HEK293 (cell line): ENCODE measurements at regions not wholly inside any gene's neighbourhood (a gene's known extent, or its start where the extent isn't known, plus 50 kb on each side); places are given as distances from the start of the nearest gene placed in this dataset.

Experiments used
- CTCF ChIA-PET: fragments of 350-600 bp; formaldehyde crosslinking; extraction: SDS; loops from one replicate; lab custom pipeline; 2021; ENCODE audit warnings: antibody characterized with exemption; lab: Yijun Ruan, JAX
- POLR2A ChIA-PET: fragments of 300-600 bp; formaldehyde crosslinking; extraction: SDS; loops from one replicate; lab custom pipeline; 2020; ENCODE audit warnings: antibody characterized with exemption, inconsistent platforms; lab: Yijun Ruan, JAX
- H3K27ac ChIP-seq: fragments of 200-500 bp; sonication (Bioruptor generic); 2 replicates; pipeline ENCODE4 v1.5.1; 2014; ENCODE audit warnings: low read depth, low read length, control low read depth, inconsistent platforms; ENCODE audit errors: extremely low read depth
- H3K36me3 ChIP-seq, 2 experiments: fragments of 200-500 bp in 1 of 2; sonication (Bioruptor generic) in 1 of 2; 1 replicate in 1 of 2; 2 replicates in 1 of 2; pipeline ENCODE4 v1.5.1; 2014 to 2017; ENCODE audit warnings: inconsistent platforms in 2 of 2, low read length in 2 of 2; ENCODE audit not compliant: control insufficient read depth in 2 of 2, insufficient read depth in 1 of 2
- H3K4me1 ChIP-seq: fragments of 200-500 bp; sonication (Bioruptor generic); 2 replicates; pipeline ENCODE4 v1.5.1; 2014; ENCODE audit warnings: mild to moderate bottlenecking, low read length, inconsistent platforms; ENCODE audit not compliant: control insufficient read depth, insufficient read depth
- H3K4me3 ChIP-seq: 2 replicates; pipeline ENCODE4 v1.5.1; 2011; ENCODE audit warnings: low read depth, mild to moderate bottlenecking, control low read depth, low read length, moderate library complexity
- H3K9me3 ChIP-seq: fragments of 200-500 bp; sonication (Bioruptor generic); 2 replicates; pipeline ENCODE4 v1.5.1; 2014; ENCODE audit warnings: low read depth, low read length, inconsistent platforms; ENCODE audit not compliant: control insufficient read depth, insufficient read depth
- BCL11A ChIP-seq: fragments of 450-650 bp; formaldehyde crosslinking; IDR thresholded peaks from 2 replicates; pipeline ENCODE4 v1.5.1; 2016; ENCODE audit warnings: low read depth, missing biosample characterization, missing genetic modification characterization
- GLIS1 ChIP-seq: fragments of 450-650 bp; formaldehyde crosslinking; IDR thresholded peaks from 2 replicates; pipeline ENCODE4 v1.5.1; 2016; ENCODE audit warnings: missing biosample characterization, missing genetic modification characterization
- IKZF3 ChIP-seq: fragments of 450-650 bp; IDR thresholded peaks from 2 replicates; pipeline ENCODE4 v1.5.0; 2018; ENCODE audit warnings: missing biosample characterization, mild to moderate bottlenecking, missing genetic modification characterization, moderate library complexity
- KLF10 ChIP-seq: fragments of 450-650 bp; IDR thresholded peaks from 2 replicates; pipeline ENCODE4 v1.5.1; 2018; ENCODE audit warnings: missing biosample characterization, mild to moderate bottlenecking, missing genetic modification characterization
- MEIS1 ChIP-seq: sonication (generic); formaldehyde crosslinking; IDR thresholded peaks from 2 replicates; pipeline ENCODE4 v1.8.1; 2022; ENCODE audit warnings: missing genetic modification reagents, mild to moderate bottlenecking, borderline replicate concordance
- PRDM6 ChIP-seq: fragments of 450-650 bp; formaldehyde crosslinking; IDR thresholded peaks from 2 replicates; pipeline ENCODE4 v1.5.1; 2017; ENCODE audit warnings: missing biosample characterization, missing genetic modification characterization
- SCRT2 ChIP-seq: fragments of 450-650 bp; formaldehyde crosslinking; IDR thresholded peaks from 2 replicates; pipeline ENCODE4 v1.5.1; 2016; ENCODE audit warnings: missing biosample characterization, missing genetic modification characterization
- WT1 ChIP-seq: fragments of 450-650 bp; formaldehyde crosslinking; IDR thresholded peaks from 2 replicates; pipeline ENCODE4 v1.5.1; 2016; ENCODE audit warnings: missing biosample characterization, missing genetic modification characterization
- YY2 ChIP-seq: fragments of 450-650 bp; formaldehyde crosslinking; IDR thresholded peaks from 2 replicates; pipeline ENCODE4 v1.5.1; 2016; ENCODE audit warnings: missing biosample characterization, missing genetic modification characterization
- ZBTB8A ChIP-seq: fragments of 450-650 bp; formaldehyde crosslinking; IDR thresholded peaks from 2 replicates; pipeline ENCODE4 v1.5.1; 2016; ENCODE audit warnings: missing biosample characterization, missing genetic modification characterization
- ZFP41 ChIP-seq: fragments of 450-650 bp; formaldehyde crosslinking; IDR thresholded peaks from 2 replicates; pipeline ENCODE4 v1.5.1; 2016; ENCODE audit warnings: missing biosample characterization, missing genetic modification characterization, borderline replicate concordance
- ZNF146 ChIP-seq: fragments of 450-650 bp; formaldehyde crosslinking; IDR thresholded peaks from 2 replicates; pipeline ENCODE4 v1.5.1; 2016; ENCODE audit warnings: missing biosample characterization, missing genetic modification characterization
- ZNF248 ChIP-seq: fragments of 450-650 bp; formaldehyde crosslinking; IDR thresholded peaks from 2 replicates; pipeline ENCODE4 v1.5.1; 2017; ENCODE audit warnings: missing biosample characterization, missing genetic modification characterization
- ZNF292 ChIP-seq: fragments of 450-650 bp; formaldehyde crosslinking; IDR thresholded peaks from 2 replicates; pipeline ENCODE4 v1.5.1; 2016; ENCODE audit warnings: low read depth, missing biosample characterization, missing genetic modification characterization, borderline replicate concordance
- ZNF350 ChIP-seq: fragments of 450-650 bp; formaldehyde crosslinking; IDR thresholded peaks from 2 replicates; pipeline ENCODE4 v1.5.0; 2017; ENCODE audit warnings: missing biosample characterization, mild to moderate bottlenecking, missing genetic modification characterization
- ZNF362 ChIP-seq: fragments of 450-650 bp; formaldehyde crosslinking; IDR thresholded peaks from 2 replicates; pipeline ENCODE4 v1.5.1; 2016; ENCODE audit warnings: missing biosample characterization, missing genetic modification characterization
- ZNF423 ChIP-seq: fragments of 450-650 bp; formaldehyde crosslinking; IDR thresholded peaks from 2 replicates; pipeline ENCODE4 v1.5.1; 2016; ENCODE audit warnings: missing biosample characterization, missing genetic modification characterization
- ZNF513 ChIP-seq: fragments of 450-650 bp; IDR thresholded peaks from 2 replicates; pipeline ENCODE4 v1.5.1; 2018; ENCODE audit warnings: missing biosample characterization, missing genetic modification characterization
- ZNF558 ChIP-seq: fragments of 450-650 bp; formaldehyde crosslinking; IDR thresholded peaks from 2 replicates; pipeline ENCODE4 v1.5.1; 2016; ENCODE audit warnings: missing biosample characterization, missing genetic modification characterization
- ZNF654 ChIP-seq: fragments of 450-650 bp; formaldehyde crosslinking; IDR thresholded peaks from 2 replicates; pipeline ENCODE4 v1.5.1; 2016; ENCODE audit warnings: low read depth, missing biosample characterization, missing genetic modification characterization
- ZNF701 ChIP-seq: fragments of 450-650 bp; formaldehyde crosslinking; IDR thresholded peaks from 2 replicates; pipeline ENCODE4 v1.5.1; 2016; ENCODE audit warnings: missing biosample characterization, missing genetic modification characterization
- ZNF707 ChIP-seq: fragments of 450-650 bp; formaldehyde crosslinking; IDR thresholded peaks from 2 replicates; pipeline ENCODE4 v1.5.1; 2016; ENCODE audit warnings: missing biosample characterization, missing genetic modification characterization
- ZSCAN5A ChIP-seq: fragments of 450-650 bp; formaldehyde crosslinking; IDR thresholded peaks from 2 replicates; pipeline ENCODE4 v1.5.1; 2016; ENCODE audit warnings: missing biosample characterization, missing genetic modification characterization

GRCh38 chr6:4470698-4471210, 305.4 kb upstream of the CDYL start:
- no peaks in the 10 kb centered on the region for H3K9me3 ChIP-seq
- no peaks in the 10 kb centered on the region for H3K4me1 ChIP-seq
- ChIA-PET CTCF (no interaction called here), POLR2A (no interaction called here)
- TF ChIP-seq ZNF701: no peak
- no peak for TF ChIP-seq ZNF350 (tag by site-specific recombination)
- no peak for TF ChIP-seq ZNF248 (tag by site-specific recombination)
- TF ChIP-seq GLIS1 (tag by site-specific recombination): no peak
- TF ChIP-seq ZSCAN5A: no peak
- no peak for TF ChIP-seq ZBTB8A (tag by site-specific recombination)
- no peak for TF ChIP-seq ZNF707
- no peak for TF ChIP-seq SCRT2 (tag by site-specific recombination)
- TF ChIP-seq ZNF558 (tag by site-specific recombination): no peak
- TF ChIP-seq ZNF146 (tag by site-specific recombination): no peak
- no peak for TF ChIP-seq MEIS1 (CRISPR knock-in tag)
- TF ChIP-seq ZNF654 (tag by site-specific recombination): no peak
- TF ChIP-seq KLF10 (tag by site-specific recombination): no peak
- TF ChIP-seq PRDM6 (tag by site-specific recombination): no peak
- TF ChIP-seq WT1 (tag by site-specific recombination): no peak
- no peak for TF ChIP-seq ZFP41
- TF ChIP-seq ZNF292 (tag by site-specific recombination): no peak
- TF ChIP-seq IKZF3 (tag by site-specific recombination): no peak
- no peak for TF ChIP-seq YY2 (tag by site-specific recombination)
- no peak for TF ChIP-seq ZNF423 (tag by site-specific recombination)
- H3K4me3 ChIP-seq: no peak overlapping the region
- no peaks in the 10 kb centered on the region for H3K36me3 ChIP-seq
- H3K27ac ChIP-seq: no peak overlapping the region

- Histone ChIP-seq H3K4me3 (no peak overlapping the region), H3K4me1 (no peaks in the 10 kb centered on the region), H3K9me3 (no peaks in the 10 kb centered on the region), H3K27ac (no peak overlapping the region), H3K36me3 (no peaks in the 10 kb centered on the region)
- POLR2A ChIA-PET: no interaction called here
- CTCF ChIA-PET: interaction anchor here (0.6 to 0.7 kb wide), 2 partner anchors 17 to 32 kb away, joined by 3 to 4 read pairs; no protein-coding TSS in a partner anchor
- TF ChIP-seq ZFP41: no peak
Measured at GRCh38 chr6:4466769-4467480, 309.3 kb upstream of the CDYL start.

GRCh38 chr6:4466261-4466660, 309.9 kb upstream of the CDYL start:
- Histone ChIP-seq H3K36me3 (no peaks in the 10 kb centered on the region), H3K27ac (no peak overlapping the region), H3K4me1 (no peaks in the 10 kb centered on the region), H3K9me3 (no peaks in the 10 kb centered on the region), H3K4me3 (no peak overlapping the region)
- ChIA-PET CTCF (interaction anchor here (0.6 kb wide), 1 partner anchor 16 kb away, joined by 4 read pairs; no protein-coding TSS in a partner anchor), POLR2A (no interaction called here)
- TF ChIP-seq ZNF513 (no peak), BCL11A (tag by site-specific recombination) (no peak), ZNF362 (tag by site-specific recombination) (no peak)
